ENCODE measurements at regions not wholly inside any gene's neighbourhood (a gene's known extent, or its start where the extent isn't known, plus 50 kb on each side); places are given as distances from the start of the nearest gene placed in this dataset.

DNA sequence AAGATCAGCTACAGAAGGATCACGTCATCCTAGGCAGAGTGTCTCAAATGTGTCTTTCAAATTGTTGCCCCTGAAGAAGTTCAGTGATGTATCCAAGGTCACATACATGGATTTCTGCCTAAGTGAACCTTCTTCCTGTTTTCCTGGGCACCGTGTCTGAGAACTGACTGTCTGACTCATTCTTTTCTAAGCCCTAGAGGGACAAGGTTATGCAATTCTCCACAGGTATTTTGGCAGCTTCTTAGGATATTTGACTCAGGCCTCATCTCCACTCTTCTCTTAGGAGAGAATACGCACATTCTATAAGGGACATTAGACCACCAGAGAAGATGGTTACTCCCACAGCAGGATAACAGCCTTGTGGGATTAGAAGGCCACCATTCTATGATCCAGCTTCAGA is 391.9 kb upstream of the THBS1 start:
- H3K4me3 ChIP-seq (ENCODE audit: low read depth, low read length) = no peak overlapping the region
- TF ChIP-seq, protein P1, sequence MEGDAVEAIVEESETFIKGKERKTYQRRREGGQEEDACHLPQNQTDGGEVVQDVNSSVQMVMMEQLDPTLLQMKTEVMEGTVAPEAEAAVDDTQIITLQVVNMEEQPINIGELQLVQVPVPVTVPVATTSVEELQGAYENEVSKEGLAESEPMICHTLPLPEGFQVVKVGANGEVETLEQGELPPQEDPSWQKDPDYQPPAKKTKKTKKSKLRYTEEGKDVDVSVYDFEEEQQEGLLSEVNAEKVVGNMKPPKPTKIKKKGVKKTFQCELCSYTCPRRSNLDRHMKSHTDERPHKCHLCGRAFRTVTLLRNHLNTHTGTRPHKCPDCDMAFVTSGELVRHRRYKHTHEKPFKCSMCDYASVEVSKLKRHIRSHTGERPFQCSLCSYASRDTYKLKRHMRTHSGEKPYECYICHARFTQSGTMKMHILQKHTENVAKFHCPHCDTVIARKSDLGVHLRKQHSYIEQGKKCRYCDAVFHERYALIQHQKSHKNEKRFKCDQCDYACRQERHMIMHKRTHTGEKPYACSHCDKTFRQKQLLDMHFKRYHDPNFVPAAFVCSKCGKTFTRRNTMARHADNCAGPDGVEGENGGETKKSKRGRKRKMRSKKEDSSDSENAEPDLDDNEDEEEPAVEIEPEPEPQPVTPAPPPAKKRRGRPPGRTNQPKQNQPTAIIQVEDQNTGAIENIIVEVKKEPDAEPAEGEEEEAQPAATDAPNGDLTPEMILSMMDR (IDR thresholded peaks at IDR 0.05; ENCODE audit: low read depth, low read length, missing control alignments) = no peak
- DNase-seq (ENCODE audit: low read depth) = no peak

DNA sequence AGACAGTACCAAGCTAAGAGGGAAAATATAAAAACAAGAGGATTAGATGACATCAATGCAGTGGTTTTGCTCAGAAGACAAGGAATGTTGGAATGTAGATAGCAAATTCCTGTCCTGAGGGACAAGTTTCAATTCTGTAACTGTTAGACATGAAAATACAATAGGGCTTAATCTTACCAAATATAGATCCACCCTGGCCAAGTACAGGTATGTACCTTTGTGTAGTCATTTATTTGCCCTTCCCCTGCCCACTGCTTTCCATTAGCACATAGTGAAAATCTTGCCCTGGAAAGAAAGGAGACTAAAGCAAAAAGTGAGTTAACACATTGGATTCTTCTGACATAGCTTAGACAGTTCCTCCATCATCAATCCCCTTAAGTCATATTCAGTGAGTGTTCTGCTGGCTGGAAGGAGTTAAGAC is 389.0 kb upstream of the THBS1 start:
- H3K4me3 ChIP-seq (ENCODE audit: low read depth, low read length) = no peak overlapping the region
- TF ChIP-seq, protein P1 (IDR thresholded peaks at IDR 0.05; ENCODE audit: low read depth, low read length, missing control alignments) = no peak
- DNase-seq (ENCODE audit: low read depth) = no peak

DNA sequence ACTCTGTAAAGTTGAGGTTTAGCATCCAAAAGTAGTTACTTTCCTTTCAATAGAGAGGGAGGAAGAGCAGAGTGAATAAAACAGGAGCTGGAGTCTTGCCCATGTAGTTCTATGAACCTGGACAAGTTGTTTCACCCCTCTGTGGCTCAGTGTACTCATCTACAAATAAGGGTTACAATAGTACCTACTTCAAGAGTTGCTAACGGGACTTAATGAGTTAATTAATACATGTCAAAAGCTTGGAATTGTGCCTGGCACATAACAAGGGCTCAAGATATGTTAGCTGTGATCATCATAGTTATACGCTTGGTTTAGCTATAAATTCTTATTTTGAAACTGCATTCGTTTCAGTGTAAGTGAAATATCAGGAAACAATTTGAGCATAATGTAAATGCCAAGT is 388.5 kb upstream of the THBS1 start:
- TF ChIP-seq, protein P1 (IDR thresholded peaks at IDR 0.05; ENCODE audit: low read depth, low read length, missing control alignments) = no peak
- no peak for DNase-seq (ENCODE audit: low read depth)
- no peak overlapping the region for H3K4me3 ChIP-seq (ENCODE audit: low read depth, low read length)

DNA sequence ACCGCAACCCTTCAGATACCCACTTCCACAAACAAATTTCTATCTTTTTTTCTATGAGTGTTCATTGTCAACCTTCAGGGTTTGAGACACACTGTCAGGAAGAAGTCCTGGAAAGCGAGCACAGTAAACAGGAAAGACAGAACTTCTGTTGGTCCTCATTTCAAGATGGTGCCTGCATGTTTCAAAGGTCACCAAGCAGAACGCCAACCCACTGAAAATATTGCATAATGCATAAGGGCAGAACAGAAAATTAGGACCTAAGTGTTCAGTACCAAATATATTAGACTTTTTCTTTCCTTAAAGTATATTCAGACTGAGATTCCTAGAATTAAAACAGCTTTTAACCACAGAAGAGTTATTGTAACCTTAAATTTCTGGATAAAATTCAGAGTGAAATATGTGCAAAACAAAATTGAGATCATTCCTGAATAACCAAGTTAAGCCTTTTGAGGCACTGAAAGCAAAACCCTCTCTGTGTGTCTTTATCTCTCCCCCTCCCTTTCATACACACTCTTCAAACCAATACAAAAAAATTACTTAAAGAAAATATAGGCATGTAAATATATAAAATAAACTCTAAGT is 387.8 kb upstream of the THBS1 start:
- TF ChIP-seq, protein P1 (IDR thresholded peaks at IDR 0.05; ENCODE audit: low read depth, low read length, missing control alignments) = no peak
- no peak for DNase-seq (ENCODE audit: low read depth)
- no peak overlapping the region for H3K4me3 ChIP-seq (ENCODE audit: low read depth, low read length)

DNA sequence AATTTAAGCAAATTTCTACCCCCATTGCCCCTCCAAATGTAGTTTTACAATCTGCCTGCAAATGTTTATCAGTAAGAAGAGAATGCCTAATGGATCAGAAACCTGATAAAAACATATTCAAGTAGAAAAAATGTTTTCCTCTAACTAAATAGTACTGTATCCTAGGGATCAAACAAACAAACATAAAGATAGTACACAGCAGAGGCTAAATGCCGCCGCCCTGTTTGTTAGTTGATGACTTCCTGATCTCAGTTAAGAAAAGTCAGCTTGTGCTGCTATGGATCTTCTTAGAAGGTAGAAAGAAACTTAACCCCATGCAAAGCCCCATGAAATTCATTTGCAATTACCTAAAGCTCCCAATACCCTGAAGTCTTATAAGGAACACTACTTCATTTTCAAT is 387.3 kb upstream of the THBS1 start:
- TF ChIP-seq, protein P1 (IDR thresholded peaks at IDR 0.05; ENCODE audit: low read depth, low read length, missing control alignments) = no peak
- no peak overlapping the region for H3K4me3 ChIP-seq (ENCODE audit: low read depth, low read length)
- no peak for DNase-seq (ENCODE audit: low read depth)

DNA sequence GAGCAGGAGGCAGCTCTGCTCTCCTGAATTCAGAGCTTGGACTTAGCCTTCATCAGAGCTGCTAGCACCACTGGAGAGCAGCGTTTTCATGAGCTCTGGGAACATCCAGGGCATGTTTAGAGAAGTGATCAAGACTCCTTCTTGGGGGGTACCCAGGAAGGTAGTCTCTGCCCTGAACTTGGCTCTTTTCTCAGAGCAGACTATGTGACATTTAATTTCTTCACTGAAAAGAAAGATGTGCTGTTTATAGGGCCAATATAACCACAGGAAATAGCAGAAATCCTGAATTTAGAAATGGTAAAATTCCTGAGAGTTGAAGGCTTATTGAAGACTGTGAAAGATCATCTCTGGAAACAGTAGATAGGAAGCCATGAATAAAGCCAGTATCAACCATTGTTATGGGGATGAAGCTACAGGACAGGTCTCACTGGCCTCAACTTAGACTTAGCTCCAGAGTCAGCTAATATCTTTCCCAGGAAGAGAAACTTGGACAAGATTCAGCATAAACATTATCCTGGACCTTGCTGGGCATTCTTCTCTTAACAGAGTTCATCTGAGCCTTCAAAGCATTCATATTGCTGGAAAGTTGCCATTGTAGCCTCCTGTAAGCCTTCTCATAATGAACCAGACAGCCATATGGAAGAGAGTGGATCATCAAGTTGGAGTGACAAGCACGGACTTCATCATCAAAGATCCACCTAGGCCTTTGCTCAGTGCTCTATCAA is 386.6 kb upstream of the THBS1 start:
- TF ChIP-seq, protein P1 (IDR thresholded peaks at IDR 0.05; ENCODE audit: low read depth, low read length, missing control alignments) = no peak
- DNase-seq (ENCODE audit: low read depth) = no peak
- no peak overlapping the region for H3K4me3 ChIP-seq (ENCODE audit: low read depth, low read length)
